ENCODE measurements at regions not wholly inside any gene's neighbourhood (a gene's known extent, or its start where the extent isn't known, plus 50 kb on each side); places are given as distances from the start of the nearest gene placed in this dataset.

DNA sequence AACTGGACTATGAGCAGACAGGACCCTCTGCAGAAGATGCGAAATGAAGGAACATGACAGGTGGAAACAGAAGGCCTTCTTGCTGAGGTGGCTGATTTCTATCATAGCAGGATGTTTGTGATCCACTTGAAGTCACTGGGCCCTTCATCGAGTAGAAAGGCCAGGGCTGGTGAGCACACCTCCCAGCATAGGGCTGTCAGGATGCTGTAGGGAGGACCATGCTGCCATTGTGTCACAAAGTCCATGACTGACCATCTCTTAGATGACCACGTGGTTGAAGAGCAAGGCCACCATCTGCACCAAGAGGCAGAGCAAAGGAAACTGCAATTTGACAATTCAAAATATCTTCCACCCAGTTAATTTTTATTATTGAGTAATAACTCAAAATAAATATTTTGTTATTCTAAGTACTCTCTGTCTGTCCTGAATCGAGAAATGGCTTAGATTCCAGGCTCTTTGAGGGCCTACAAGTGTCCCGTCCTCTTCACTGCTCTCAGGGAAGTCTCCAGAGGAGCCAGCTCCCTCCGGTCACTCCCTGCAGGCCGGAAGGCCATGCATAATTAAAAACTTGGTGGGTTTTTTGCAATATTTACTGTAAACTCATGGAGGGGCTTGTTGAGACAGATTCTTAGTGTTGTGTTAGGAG is 249.3 kb upstream of the ZMIZ1 start:
- TF ChIP-seq, protein P1, sequence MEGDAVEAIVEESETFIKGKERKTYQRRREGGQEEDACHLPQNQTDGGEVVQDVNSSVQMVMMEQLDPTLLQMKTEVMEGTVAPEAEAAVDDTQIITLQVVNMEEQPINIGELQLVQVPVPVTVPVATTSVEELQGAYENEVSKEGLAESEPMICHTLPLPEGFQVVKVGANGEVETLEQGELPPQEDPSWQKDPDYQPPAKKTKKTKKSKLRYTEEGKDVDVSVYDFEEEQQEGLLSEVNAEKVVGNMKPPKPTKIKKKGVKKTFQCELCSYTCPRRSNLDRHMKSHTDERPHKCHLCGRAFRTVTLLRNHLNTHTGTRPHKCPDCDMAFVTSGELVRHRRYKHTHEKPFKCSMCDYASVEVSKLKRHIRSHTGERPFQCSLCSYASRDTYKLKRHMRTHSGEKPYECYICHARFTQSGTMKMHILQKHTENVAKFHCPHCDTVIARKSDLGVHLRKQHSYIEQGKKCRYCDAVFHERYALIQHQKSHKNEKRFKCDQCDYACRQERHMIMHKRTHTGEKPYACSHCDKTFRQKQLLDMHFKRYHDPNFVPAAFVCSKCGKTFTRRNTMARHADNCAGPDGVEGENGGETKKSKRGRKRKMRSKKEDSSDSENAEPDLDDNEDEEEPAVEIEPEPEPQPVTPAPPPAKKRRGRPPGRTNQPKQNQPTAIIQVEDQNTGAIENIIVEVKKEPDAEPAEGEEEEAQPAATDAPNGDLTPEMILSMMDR (IDR thresholded peaks at IDR 0.05) = no peak
- TF ChIP-seq POLR2A (IDR thresholded peaks at IDR 0.05) = no peak
- DNase-seq = no peak
- no peaks in the 10 kb centered on the region for H3K9me3 ChIP-seq
- no peak for ATAC-seq
- H3K36me3 ChIP-seq = no peaks in the 10 kb centered on the region
- intact Hi-C loops (cut with DNase I) = no loop called here
- H3K4me3 ChIP-seq = no peak overlapping the region
- 61% methylated on average over 4 of the region's 7 CpGs for WGBS (ENCODE audit: insufficient coverage, low coverage, low lambda C conversion rate, missing lambda C conversion rate)
- peaks cover 0 to 17% (median 4%) of the 10 kb centered on the region in 4 donors for H3K4me1 ChIP-seq
- H3K27ac ChIP-seq = no peak overlapping the region
- H3K27me3 ChIP-seq = no peaks in the 10 kb centered on the region

- Histone ChIP-seq H3K27ac (no peak overlapping the region), H3K27me3 (no peaks in the 10 kb centered on the region), H3K4me1 (peaks cover 0 to 16% (median 4%) of the 10 kb centered on the region in 4 donors), H3K36me3 (no peaks in the 10 kb centered on the region), H3K4me3 (no peak overlapping the region), H3K9me3 (no peaks in the 10 kb centered on the region)
- intact Hi-C loops (cut with DNase I) = no loop called here
- no peak for ATAC-seq
- no peak for TF ChIP-seq POLR2A (IDR thresholded peaks at IDR 0.05)
- TF ChIP-seq, protein P1 (IDR thresholded peaks at IDR 0.05) = no peak
- no peak for DNase-seq
- 76% methylated on average over 2 of the region's 2 CpGs for WGBS (ENCODE audit: insufficient coverage, low coverage, low lambda C conversion rate, missing lambda C conversion rate)
Measured at GRCh38 chr10:78820007-78820362, 248.8 kb upstream of the ZMIZ1 start.

DNA sequence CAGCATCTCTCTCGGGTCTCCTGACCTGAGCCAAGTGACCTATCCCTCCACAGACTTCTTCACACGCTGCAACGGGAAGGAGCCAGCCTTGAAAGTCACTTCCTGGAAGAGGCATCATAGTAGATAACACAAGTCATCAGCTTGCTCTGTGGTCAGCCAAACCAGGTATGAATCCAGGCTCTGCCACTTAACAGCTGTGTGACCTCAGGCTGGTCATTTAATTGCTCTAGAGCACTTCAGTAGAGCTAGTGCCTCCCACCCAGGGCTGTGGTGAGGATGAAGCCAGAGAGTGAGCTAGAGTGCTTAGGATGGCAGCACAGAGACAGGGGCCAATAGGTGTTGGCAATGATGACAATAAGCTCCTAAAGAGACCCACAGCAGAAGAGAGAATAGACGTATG is 247.7 kb upstream of the ZMIZ1 start:
- WGBS (ENCODE audit: insufficient coverage, low coverage, low lambda C conversion rate, missing lambda C conversion rate) = 74% methylated on average over 4 of the region's 4 CpGs
- no peaks in the 10 kb centered on the region for H3K36me3 ChIP-seq
- H3K4me3 ChIP-seq = no peak overlapping the region
- no peaks in the 10 kb centered on the region for H3K9me3 ChIP-seq
- H3K27ac ChIP-seq = no peak overlapping the region
- ATAC-seq (no peak), DNase-seq (no peak)
- no peaks in the 10 kb centered on the region for H3K27me3 ChIP-seq
- TF ChIP-seq, protein P1 (IDR thresholded peaks at IDR 0.05) = no peak
- TF ChIP-seq POLR2A (IDR thresholded peaks at IDR 0.05) = no peak
- intact Hi-C loops (cut with DNase I) = no loop called here
- peaks cover 0 to 5% (median 0%) of the 10 kb centered on the region in 4 donors for H3K4me1 ChIP-seq

- no peak for ATAC-seq
- TF ChIP-seq, protein P1 (IDR thresholded peaks at IDR 0.05) = no peak
- no peak for TF ChIP-seq POLR2A (IDR thresholded peaks at IDR 0.05)
- Histone ChIP-seq H3K27ac (no peak overlapping the region), H3K9me3 (no peaks in the 10 kb centered on the region), H3K4me3 (no peak overlapping the region), H3K4me1 (no peaks in the 10 kb centered on the region), H3K27me3 (no peaks in the 10 kb centered on the region), H3K36me3 (no peaks in the 10 kb centered on the region)
- no peak for DNase-seq
- 77% methylated on average over 14 of the region's 24 CpGs for WGBS (ENCODE audit: insufficient coverage, low coverage, low lambda C conversion rate, missing lambda C conversion rate)
- intact Hi-C loops (cut with DNase I) = no loop called here
Measured at GRCh38 chr10:78828647-78829539, 239.9 kb upstream of the ZMIZ1 start.

Measured in right lobe of liver (tissue), 6 donors.